Fibroblast of the aortic adventitia (primary cell): ENCODE measurements at regions not wholly inside any gene's neighbourhood (a gene's known extent, or its start where the extent isn't known, plus 50 kb on each side); places are given as distances from the start of the nearest gene placed in this dataset.

Source experiments
- DNase-seq: peaks from one replicate; pipeline ENCODE4 v3.0.0-alpha.2; 2010; ENCODE audit warnings: low read depth
- H3K4me3 ChIP-seq: 2 replicates; pipeline ENCODE4 v1.5.1; 2011; ENCODE audit warnings: low read depth, mild to moderate bottlenecking, control low read depth, low read length, moderate library complexity
- TF ChIP-seq, protein P1 (sequence below): IDR thresholded peaks from 2 replicates; pipeline ENCODE4 v1.5.1; 2011; ENCODE audit warnings: mild to moderate bottlenecking, low read length, control low read depth, inconsistent platforms; ENCODE audit not compliant: insufficient read depth

DNA sequence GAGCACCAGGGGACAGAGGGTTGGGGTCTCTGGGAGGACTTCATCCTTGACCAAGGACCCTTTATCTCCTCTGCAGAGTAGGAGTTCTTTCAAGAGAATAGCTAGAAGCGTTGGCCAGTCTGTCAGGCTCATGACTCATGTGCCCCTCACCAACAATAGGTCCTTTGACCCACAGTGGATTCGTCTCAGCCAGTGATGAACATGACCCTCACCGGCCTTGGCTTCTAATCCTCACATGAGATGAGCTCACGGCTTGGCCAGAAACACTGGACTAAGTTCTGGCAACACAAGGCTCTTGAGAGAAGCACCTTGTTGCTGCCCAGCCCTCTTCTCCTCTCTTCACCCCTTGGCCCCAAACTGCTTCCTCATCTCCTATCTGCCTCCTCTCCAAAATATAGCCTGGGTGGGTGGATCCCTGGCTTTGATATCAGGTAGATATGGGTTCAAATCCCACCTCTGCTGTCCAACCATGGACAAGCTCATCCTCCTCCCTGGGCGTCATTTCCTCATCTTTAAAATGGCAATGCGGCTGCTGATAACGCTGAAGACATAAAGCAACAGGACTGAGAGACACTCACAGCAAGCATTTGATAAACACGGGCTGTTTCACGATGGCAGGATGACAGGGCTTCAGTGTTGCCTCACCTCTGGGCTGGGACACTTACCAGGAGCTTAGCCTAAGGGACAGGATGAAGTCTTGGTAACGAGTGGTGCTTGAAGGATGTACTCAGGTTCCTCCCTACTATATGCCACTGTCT lies 446.7 kb upstream of the PROK2 start:
- DNase-seq = no peak
- TF ChIP-seq, protein P1, sequence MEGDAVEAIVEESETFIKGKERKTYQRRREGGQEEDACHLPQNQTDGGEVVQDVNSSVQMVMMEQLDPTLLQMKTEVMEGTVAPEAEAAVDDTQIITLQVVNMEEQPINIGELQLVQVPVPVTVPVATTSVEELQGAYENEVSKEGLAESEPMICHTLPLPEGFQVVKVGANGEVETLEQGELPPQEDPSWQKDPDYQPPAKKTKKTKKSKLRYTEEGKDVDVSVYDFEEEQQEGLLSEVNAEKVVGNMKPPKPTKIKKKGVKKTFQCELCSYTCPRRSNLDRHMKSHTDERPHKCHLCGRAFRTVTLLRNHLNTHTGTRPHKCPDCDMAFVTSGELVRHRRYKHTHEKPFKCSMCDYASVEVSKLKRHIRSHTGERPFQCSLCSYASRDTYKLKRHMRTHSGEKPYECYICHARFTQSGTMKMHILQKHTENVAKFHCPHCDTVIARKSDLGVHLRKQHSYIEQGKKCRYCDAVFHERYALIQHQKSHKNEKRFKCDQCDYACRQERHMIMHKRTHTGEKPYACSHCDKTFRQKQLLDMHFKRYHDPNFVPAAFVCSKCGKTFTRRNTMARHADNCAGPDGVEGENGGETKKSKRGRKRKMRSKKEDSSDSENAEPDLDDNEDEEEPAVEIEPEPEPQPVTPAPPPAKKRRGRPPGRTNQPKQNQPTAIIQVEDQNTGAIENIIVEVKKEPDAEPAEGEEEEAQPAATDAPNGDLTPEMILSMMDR = no peak
- H3K4me3 ChIP-seq = no peak overlapping the region

DNA sequence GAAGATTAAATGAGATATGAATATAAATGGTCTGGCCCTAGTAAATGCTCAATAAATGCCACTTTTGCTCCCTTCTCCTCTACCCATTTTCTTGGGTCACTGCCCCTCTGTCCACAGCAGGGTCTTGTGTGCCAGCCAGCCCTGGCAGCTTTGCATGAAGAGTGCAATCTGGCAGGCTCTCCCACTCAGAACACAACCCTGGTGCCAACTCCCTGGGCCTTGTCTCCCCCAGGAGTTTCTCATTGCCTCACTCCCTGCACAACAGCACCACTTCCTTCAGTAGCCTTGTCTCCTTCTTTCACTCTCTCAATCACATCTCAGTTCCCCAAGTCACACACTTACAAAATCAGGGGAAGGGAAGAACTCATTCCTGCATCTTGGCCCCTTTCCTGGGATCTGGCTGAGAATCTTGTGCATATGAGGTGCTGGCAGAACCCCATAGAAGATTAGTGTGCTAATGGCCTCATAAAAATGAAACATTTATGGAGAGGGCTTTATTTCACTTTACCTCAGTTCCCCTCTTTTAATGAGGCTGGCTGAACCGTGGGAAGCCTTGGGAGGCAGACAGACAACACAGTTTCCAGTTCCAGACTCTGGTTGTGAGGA lies 445.9 kb upstream of the PROK2 start:
- DNase-seq = peak; percentile 51
- H3K4me3 ChIP-seq = no peak overlapping the region
- TF ChIP-seq, protein P1 = no peak

DNA sequence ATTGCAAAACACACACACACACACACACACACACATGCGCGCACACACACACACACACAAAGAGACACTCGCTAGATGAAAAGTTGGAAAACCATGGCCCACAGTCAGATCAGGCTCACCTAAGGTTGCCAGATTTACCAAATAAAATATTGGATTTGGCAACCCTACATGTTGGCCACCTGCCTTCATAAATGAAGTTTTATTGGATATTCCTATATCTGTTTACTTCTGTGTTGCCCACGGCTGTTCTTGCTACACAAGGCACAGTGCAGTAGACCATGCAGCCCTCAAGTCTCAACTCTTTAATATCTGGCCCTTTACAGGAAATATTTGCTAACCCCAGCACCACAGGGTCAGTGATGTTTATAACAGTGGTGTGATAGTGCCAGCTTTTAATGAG lies 445.0 kb upstream of the PROK2 start:
- no peak overlapping the region for H3K4me3 ChIP-seq
- TF ChIP-seq, protein P1 = no peak
- DNase-seq = no peak

DNA sequence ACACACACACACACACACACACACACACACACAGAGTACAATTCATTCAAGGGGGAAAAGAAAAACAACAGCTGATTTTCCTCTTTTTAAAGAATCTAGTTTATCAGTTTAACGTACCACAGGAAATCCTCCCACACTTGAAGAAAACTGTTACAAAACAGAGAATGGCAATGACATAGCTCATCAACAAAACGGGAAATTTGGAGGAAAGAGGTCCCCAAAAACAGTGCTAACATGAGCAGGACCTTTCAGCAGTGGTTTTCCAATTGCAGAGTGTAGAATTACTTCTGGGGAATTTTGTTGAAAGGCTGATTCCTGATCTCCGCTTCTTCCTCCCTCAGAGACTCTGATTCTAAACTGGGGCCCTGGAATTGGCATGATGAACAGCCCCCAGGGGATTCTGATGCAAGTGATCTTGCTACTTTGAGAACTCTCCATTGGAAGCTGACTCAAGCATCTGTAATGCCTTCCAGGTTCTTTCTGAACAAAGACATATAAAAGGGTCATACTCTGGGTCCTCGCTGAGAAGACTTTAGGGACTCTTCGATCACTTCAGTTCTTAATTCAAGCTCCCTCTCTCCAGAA lies 442.6 kb upstream of the PROK2 start:
- TF ChIP-seq, protein P1 = no peak
- DNase-seq = peak; percentile 40
- no peak overlapping the region for H3K4me3 ChIP-seq

DNA sequence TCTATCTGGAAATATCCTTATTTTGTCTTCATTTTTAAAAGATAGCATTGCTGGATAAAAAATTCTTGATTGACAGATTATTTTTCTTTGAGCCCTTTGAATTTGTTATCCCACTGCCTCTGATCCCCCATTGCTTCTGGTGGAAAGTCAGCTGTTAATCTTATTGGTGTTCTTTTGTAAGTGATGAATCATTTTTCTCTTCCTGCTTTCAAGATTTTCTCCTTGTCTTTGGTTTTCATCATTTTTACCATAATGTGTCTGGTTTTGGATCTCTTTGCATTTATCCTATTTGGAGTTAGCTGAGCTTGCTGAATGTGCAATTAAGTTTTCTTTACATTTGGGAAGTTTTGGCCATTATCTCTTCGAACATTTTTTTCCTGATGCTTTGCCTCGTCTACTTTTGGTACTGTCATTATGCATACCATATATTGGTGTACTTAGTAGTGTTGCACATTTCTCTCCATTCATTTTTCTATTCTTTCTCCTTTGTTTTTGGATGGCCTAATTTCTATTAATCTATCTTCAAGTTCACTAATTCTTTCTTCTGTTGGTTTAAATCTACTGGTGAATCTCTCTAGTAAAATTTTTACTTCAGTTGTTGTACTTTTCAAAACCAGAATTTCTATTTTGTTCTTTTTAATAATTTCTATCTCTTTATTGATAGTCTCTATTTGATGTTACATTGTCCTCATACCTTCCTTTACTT lies 440.0 kb upstream of the PROK2 start:
- TF ChIP-seq, protein P1 = no peak
- H3K4me3 ChIP-seq = no peak overlapping the region
- DNase-seq = no peak

DNA sequence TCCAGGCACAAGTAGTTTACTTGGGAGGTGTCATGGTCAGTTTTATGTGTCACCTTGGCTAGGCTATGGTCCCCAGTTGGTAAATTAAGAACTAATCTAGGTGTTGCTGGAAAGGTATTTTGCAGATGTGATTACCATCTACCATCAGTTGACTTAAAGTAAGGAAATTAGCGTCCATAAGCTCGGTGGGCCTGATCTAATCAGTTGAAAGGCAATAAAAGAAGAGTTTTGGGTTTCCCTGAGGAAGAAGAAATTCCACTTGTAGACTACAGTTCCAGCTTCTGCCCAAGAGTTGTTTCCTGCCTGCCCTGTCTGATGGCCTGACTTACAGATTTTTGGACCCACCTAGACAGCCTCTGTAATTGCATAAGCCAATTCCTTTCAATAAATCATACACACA lies 438.7 kb upstream of the PROK2 start:
- H3K4me3 ChIP-seq = no peak overlapping the region
- DNase-seq = no peak
- TF ChIP-seq, protein P1 = no peak
